Progenitor cell of endocrine pancreas (in vitro differentiated cells): ENCODE measurements at regions not wholly inside any gene's neighbourhood (a gene's known extent, or its start where the extent isn't known, plus 50 kb on each side); places are given as distances from the start of the nearest gene placed in this dataset.
A peak's percentile ranks its signal among the peaks of the same experiment; 100 is the strongest.

Experiments
- DNase-seq: peaks from one replicate; pipeline ENCODE4 v3.0.0; 2021; ENCODE audit warnings: low spot score; ENCODE audit not compliant: unreplicated experiment
- H3K27ac Mint-ChIP-seq: 2 replicates; pipeline ENCODE4 v1.8.0; 2021; ENCODE audit warnings: mild to moderate bottlenecking, moderate library complexity, mixed read lengths
- H3K27me3 Mint-ChIP-seq: 2 replicates; pipeline ENCODE4 v1.8.0; 2021; ENCODE audit warnings: mixed read lengths
- H3K36me3 Mint-ChIP-seq: 2 replicates; pipeline ENCODE4 v1.8.0; 2022; ENCODE audit warnings: mixed read lengths; ENCODE audit not compliant: insufficient read depth
- H3K4me1 Mint-ChIP-seq: 2 replicates; pipeline ENCODE4 v1.8.0; 2021; ENCODE audit warnings: low read depth, mixed read lengths
- H3K4me3 Mint-ChIP-seq: 2 replicates; pipeline ENCODE4 v1.8.0; 2021; ENCODE audit warnings: low read depth, mild to moderate bottlenecking, moderate library complexity, mixed read lengths
- H3K9me3 Mint-ChIP-seq: 2 replicates; pipeline ENCODE4 v1.8.0; 2021; ENCODE audit warnings: low read depth, mixed read lengths
- CTCF ChIP-seq: fragments of 200-600 bp; sonication (generic); IDR thresholded peaks from one replicate; pipeline ENCODE4 v1.5.0; 2021; ENCODE audit warnings: antibody characterized with exemption, mild to moderate bottlenecking; ENCODE audit not compliant: unreplicated experiment

GRCh38 chr9:120137186-120137840, 442.7 kb downstream of the CDK5RAP2 start:
- Mint-ChIP-seq H3K27me3 (no peaks in the 10 kb centered on the region), H3K4me1 (no peaks in the 10 kb centered on the region), H3K36me3 (no peaks in the 10 kb centered on the region), H3K4me3 (no peak overlapping the region), H3K27ac (no peak overlapping the region), H3K9me3 (peaks cover 16% of the 10 kb centered on the region)
- TF ChIP-seq CTCF, result no peak
- DNase-seq, result no peak

GRCh38 chr9:120136696-120137095, 443.3 kb downstream of the CDK5RAP2 start:
- no peak for DNase-seq
- no peak overlapping the region for H3K27ac Mint-ChIP-seq
- no peaks in the 10 kb centered on the region for H3K4me1 Mint-ChIP-seq
- peaks cover 18% of the 10 kb centered on the region for H3K9me3 Mint-ChIP-seq
- H3K36me3 Mint-ChIP-seq, result no peaks in the 10 kb centered on the region
- no peak for TF ChIP-seq CTCF
- H3K27me3 Mint-ChIP-seq, result no peaks in the 10 kb centered on the region
- H3K4me3 Mint-ChIP-seq, result no peak overlapping the region

GRCh38 chr9:120117081-120117480, 462.9 kb downstream of the CDK5RAP2 start:
- Mint-ChIP-seq H3K9me3 (peaks cover 10% of the 10 kb centered on the region), H3K4me3 (no peak overlapping the region), H3K27me3 (peaks cover 6% of the 10 kb centered on the region), H3K36me3 (no peaks in the 10 kb centered on the region), H3K4me1 (no peaks in the 10 kb centered on the region), H3K27ac (no peak overlapping the region)
- DNase-seq, result no peak
- no peak for TF ChIP-seq CTCF

GRCh38 chr9:120110520-120110919, 469.4 kb downstream of the CDK5RAP2 start:
- H3K27ac Mint-ChIP-seq, result no peak overlapping the region
- TF ChIP-seq CTCF, result no peak
- peaks cover 21% of the 10 kb centered on the region for H3K27me3 Mint-ChIP-seq
- no peaks in the 10 kb centered on the region for H3K36me3 Mint-ChIP-seq
- H3K4me3 Mint-ChIP-seq, result no peak overlapping the region
- no peak for DNase-seq
- peaks cover 8% of the 10 kb centered on the region for H3K4me1 Mint-ChIP-seq
- no peaks in the 10 kb centered on the region for H3K9me3 Mint-ChIP-seq

- no peaks in the 10 kb centered on the region for H3K9me3 Mint-ChIP-seq
- peak; percentile 62 for TF ChIP-seq CTCF
- no peak overlapping the region for H3K4me3 Mint-ChIP-seq
- peaks cover 16% of the 10 kb centered on the region for H3K27me3 Mint-ChIP-seq
- DNase-seq, result peak; percentile 30
- H3K36me3 Mint-ChIP-seq, result no peaks in the 10 kb centered on the region
- peaks cover 19% of the 10 kb centered on the region for H3K4me1 Mint-ChIP-seq
- no peak overlapping the region for H3K27ac Mint-ChIP-seq
These were observed 470.7 kb downstream of the CDK5RAP2 start for GRCh38 chr9:120109242-120109641.
